T-helper 1 cell treated with Interleukin-12 subunit alpha and Interleukin-12 subunit beta and Interleukin-4 antibody, amounts not matched to agents 30 μg/mL and 1 μg/mL, for 36 hours (primary cell): ENCODE measurements at regions not wholly inside any gene's neighbourhood (a gene's known extent, or its start where the extent isn't known, plus 50 kb on each side); places are given as distances from the start of the nearest gene placed in this dataset.

ENCODE experiments used
- H3K27ac Mint-ChIP-seq: one replicate; pipeline ENCODE4 v1.8.0; 2021; ENCODE audit warnings: mild to moderate bottlenecking, mixed read lengths
- H3K27me3 Mint-ChIP-seq: one replicate; pipeline ENCODE4 v1.8.0; 2021; ENCODE audit warnings: low read depth, mixed read lengths
- H3K36me3 Mint-ChIP-seq: one replicate; pipeline ENCODE4 v1.8.0; 2021; ENCODE audit warnings: low read depth, mixed read lengths
- H3K4me1 Mint-ChIP-seq: one replicate; pipeline ENCODE4 v1.8.0; 2021; ENCODE audit warnings: low read depth, mixed read lengths
- H3K4me3 Mint-ChIP-seq: one replicate; pipeline ENCODE4 v1.8.0; 2021; ENCODE audit warnings: mild to moderate bottlenecking, moderate library complexity, mixed read lengths
- H3K9me3 Mint-ChIP-seq: one replicate; pipeline ENCODE4 v1.8.0; 2021; ENCODE audit warnings: mixed read lengths

- Mint-ChIP-seq H3K27me3 (no peaks in the 10 kb centered on the region), H3K4me3 (no peak overlapping the region), H3K27ac (no peak overlapping the region), H3K9me3 (peaks cover 21% of the 10 kb centered on the region), H3K36me3 (no peaks in the 10 kb centered on the region), H3K4me1 (no peaks in the 10 kb centered on the region)
These were observed 661.0 kb upstream of the C9orf72 start for GRCh38 chr9:28234133-28234893.

- no peaks in the 10 kb centered on the region for H3K36me3 Mint-ChIP-seq
- no peaks in the 10 kb centered on the region for H3K27me3 Mint-ChIP-seq
- H3K4me1 Mint-ChIP-seq: no peaks in the 10 kb centered on the region
- peaks cover 21% of the 10 kb centered on the region for H3K9me3 Mint-ChIP-seq
- no peak overlapping the region for H3K27ac Mint-ChIP-seq
- H3K4me3 Mint-ChIP-seq: no peak overlapping the region
These were observed 661.6 kb upstream of the C9orf72 start for GRCh38 chr9:28234894-28235277.

- H3K4me1 Mint-ChIP-seq: no peaks in the 10 kb centered on the region
- peaks cover 6% of the 10 kb centered on the region for H3K9me3 Mint-ChIP-seq
- no peak overlapping the region for H3K4me3 Mint-ChIP-seq
- H3K27ac Mint-ChIP-seq: no peak overlapping the region
- no peaks in the 10 kb centered on the region for H3K36me3 Mint-ChIP-seq
- no peaks in the 10 kb centered on the region for H3K27me3 Mint-ChIP-seq
These were observed 676.1 kb upstream of the C9orf72 start for GRCh38 chr9:28249424-28249823.

GRCh38 chr9:28255174-28255573, 681.9 kb upstream of the C9orf72 start:
- H3K4me1 Mint-ChIP-seq: no peaks in the 10 kb centered on the region
- no peaks in the 10 kb centered on the region for H3K36me3 Mint-ChIP-seq
- peaks cover 6% of the 10 kb centered on the region for H3K9me3 Mint-ChIP-seq
- H3K4me3 Mint-ChIP-seq: no peak overlapping the region
- no peak overlapping the region for H3K27ac Mint-ChIP-seq
- H3K27me3 Mint-ChIP-seq: no peaks in the 10 kb centered on the region

GRCh38 chr9:28260330-28260729, 687.0 kb upstream of the C9orf72 start:
- Mint-ChIP-seq H3K4me1 (no peaks in the 10 kb centered on the region), H3K4me3 (no peak overlapping the region), H3K9me3 (peaks cover 6% of the 10 kb centered on the region), H3K27ac (no peak overlapping the region), H3K27me3 (no peaks in the 10 kb centered on the region), H3K36me3 (no peaks in the 10 kb centered on the region)

- no peaks in the 10 kb centered on the region for H3K36me3 Mint-ChIP-seq
- no peaks in the 10 kb centered on the region for H3K4me1 Mint-ChIP-seq
- no peak overlapping the region for H3K27ac Mint-ChIP-seq
- no peak overlapping the region for H3K4me3 Mint-ChIP-seq
- H3K27me3 Mint-ChIP-seq: no peaks in the 10 kb centered on the region
- peaks cover 2% of the 10 kb centered on the region for H3K9me3 Mint-ChIP-seq
These were observed 691.1 kb upstream of the C9orf72 start for GRCh38 chr9:28264368-28264767.

GRCh38 chr9:28267351-28267750, 694.1 kb upstream of the C9orf72 start:
- Mint-ChIP-seq H3K4me1 (no peaks in the 10 kb centered on the region), H3K27me3 (no peaks in the 10 kb centered on the region), H3K9me3 (peaks cover 3% of the 10 kb centered on the region)

GRCh38 chr9:28270156-28270555, 696.9 kb upstream of the C9orf72 start:
- no peak overlapping the region for H3K27ac Mint-ChIP-seq
- H3K4me3 Mint-ChIP-seq: no peak overlapping the region
- no peaks in the 10 kb centered on the region for H3K36me3 Mint-ChIP-seq

More at GRCh38 chr9:28267351-28267750, 694.1 kb upstream of the C9orf72 start:
- no peaks in the 10 kb centered on the region for H3K36me3 Mint-ChIP-seq
- H3K4me3 Mint-ChIP-seq: no peak overlapping the region
- no peak overlapping the region for H3K27ac Mint-ChIP-seq

GRCh38 chr9:28272127-28272526, 698.8 kb upstream of the C9orf72 start:
- Mint-ChIP-seq H3K4me1 (no peaks in the 10 kb centered on the region), H3K36me3 (no peaks in the 10 kb centered on the region), H3K9me3 (peaks cover 7% of the 10 kb centered on the region), H3K27ac (no peak overlapping the region), H3K27me3 (no peaks in the 10 kb centered on the region), H3K4me3 (no peak overlapping the region)

More at GRCh38 chr9:28270156-28270555, 696.9 kb upstream of the C9orf72 start:
- Mint-ChIP-seq H3K27me3 (no peaks in the 10 kb centered on the region), H3K4me1 (no peaks in the 10 kb centered on the region), H3K9me3 (peaks cover 3% of the 10 kb centered on the region)

GRCh38 chr9:28287455-28287854, 714.2 kb upstream of the C9orf72 start:
- no peaks in the 10 kb centered on the region for H3K4me1 Mint-ChIP-seq
- no peak overlapping the region for H3K4me3 Mint-ChIP-seq
- peaks cover 3% of the 10 kb centered on the region for H3K9me3 Mint-ChIP-seq
- H3K27ac Mint-ChIP-seq: no peak overlapping the region
- H3K36me3 Mint-ChIP-seq: no peaks in the 10 kb centered on the region
- H3K27me3 Mint-ChIP-seq: no peaks in the 10 kb centered on the region

GRCh38 chr9:28289746-28290145, 716.5 kb upstream of the C9orf72 start:
- no peak overlapping the region for H3K27ac Mint-ChIP-seq
- no peaks in the 10 kb centered on the region for H3K27me3 Mint-ChIP-seq
- H3K4me3 Mint-ChIP-seq: no peak overlapping the region
- H3K36me3 Mint-ChIP-seq: no peaks in the 10 kb centered on the region
- peaks cover 3% of the 10 kb centered on the region for H3K9me3 Mint-ChIP-seq
- no peaks in the 10 kb centered on the region for H3K4me1 Mint-ChIP-seq

- H3K9me3 Mint-ChIP-seq: peaks cover 3% of the 10 kb centered on the region
- no peaks in the 10 kb centered on the region for H3K27me3 Mint-ChIP-seq
- H3K27ac Mint-ChIP-seq: no peak overlapping the region
- H3K4me3 Mint-ChIP-seq: no peak overlapping the region
- no peaks in the 10 kb centered on the region for H3K36me3 Mint-ChIP-seq
- H3K4me1 Mint-ChIP-seq: no peaks in the 10 kb centered on the region
These were observed 720.2 kb upstream of the C9orf72 start for GRCh38 chr9:28293369-28294090.

GRCh38 chr9:28301281-28301680, 728.0 kb upstream of the C9orf72 start:
- no peaks in the 10 kb centered on the region for H3K4me1 Mint-ChIP-seq
- H3K27ac Mint-ChIP-seq: no peak overlapping the region
- H3K9me3 Mint-ChIP-seq: peaks cover 7% of the 10 kb centered on the region

GRCh38 chr9:28317745-28318144, 744.5 kb upstream of the C9orf72 start:
- Mint-ChIP-seq H3K27me3 (no peaks in the 10 kb centered on the region), H3K27ac (no peak overlapping the region), H3K9me3 (no peaks in the 10 kb centered on the region), H3K4me3 (no peak overlapping the region), H3K36me3 (no peaks in the 10 kb centered on the region), H3K4me1 (no peaks in the 10 kb centered on the region)

More at GRCh38 chr9:28301281-28301680, 728.0 kb upstream of the C9orf72 start:
- H3K27me3 Mint-ChIP-seq: no peaks in the 10 kb centered on the region
- no peak overlapping the region for H3K4me3 Mint-ChIP-seq
- no peaks in the 10 kb centered on the region for H3K36me3 Mint-ChIP-seq

- Mint-ChIP-seq H3K27ac (no peak overlapping the region), H3K9me3 (no peaks in the 10 kb centered on the region), H3K4me1 (no peaks in the 10 kb centered on the region), H3K27me3 (no peaks in the 10 kb centered on the region), H3K4me3 (no peak overlapping the region), H3K36me3 (no peaks in the 10 kb centered on the region)
These were observed 745.2 kb upstream of the C9orf72 start for GRCh38 chr9:28318515-28318914.
